ENCODE measurements at regions not wholly inside any gene's neighbourhood (a gene's known extent, or its start where the extent isn't known, plus 50 kb on each side); places are given as distances from the start of the nearest gene placed in this dataset.

DNA sequence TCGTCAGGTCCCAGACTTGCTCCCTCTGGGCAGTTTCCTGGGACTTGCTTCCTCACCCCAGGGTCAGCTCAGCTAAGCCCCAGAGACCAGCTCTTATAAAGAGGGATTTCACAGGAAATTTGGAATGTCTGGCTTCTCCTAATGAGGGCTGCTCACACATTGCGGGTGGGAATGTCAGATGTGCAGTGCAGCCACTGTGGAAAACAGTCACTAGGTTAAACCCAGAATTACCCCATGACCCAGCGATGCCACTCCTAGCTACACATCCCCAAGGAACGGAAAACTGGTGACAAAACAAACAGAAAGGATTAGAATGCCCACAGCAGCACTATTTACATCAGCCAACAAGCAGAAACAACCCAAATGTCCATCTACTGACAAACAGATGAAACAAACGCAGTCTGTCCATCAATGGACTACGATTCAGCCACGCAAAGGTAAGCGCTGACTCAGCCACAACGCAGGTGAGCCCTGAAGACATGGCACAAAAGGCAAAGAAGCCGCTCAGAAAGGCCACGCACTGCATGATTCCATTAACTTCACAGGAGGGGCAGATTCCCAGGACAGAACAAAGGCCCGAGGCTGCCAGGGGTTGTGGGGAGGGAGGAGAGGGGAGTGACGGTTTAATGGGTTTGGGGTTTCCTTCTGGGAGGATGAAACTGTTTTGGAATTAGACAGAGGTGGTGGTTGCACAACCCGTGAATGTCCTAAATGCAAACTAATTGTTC, 63.0 kb downstream of the NCOR2 start:
- DNase-seq (ENCODE audit: low read depth in 2 of 2), result no peak

DNA sequence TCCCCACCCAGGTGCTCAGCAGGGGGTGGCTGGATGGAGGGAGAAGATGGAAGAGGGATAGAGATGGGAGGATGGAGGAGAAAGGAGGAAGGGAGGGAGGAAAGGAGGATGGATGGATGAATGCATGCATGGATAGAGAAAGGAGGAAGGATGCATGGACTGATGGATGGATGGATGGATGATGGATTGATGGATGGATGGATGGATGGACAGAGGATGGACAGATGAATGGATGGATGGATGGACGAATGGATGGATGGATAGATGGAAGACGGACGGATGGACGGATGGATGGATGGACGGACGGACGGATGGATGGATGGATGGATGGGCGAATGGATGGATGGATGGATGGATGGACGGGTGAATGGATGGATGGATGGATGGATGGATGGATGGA, 64.1 kb downstream of the NCOR2 start:
- no peak for DNase-seq (ENCODE audit: low read depth in 2 of 2)

DNA sequence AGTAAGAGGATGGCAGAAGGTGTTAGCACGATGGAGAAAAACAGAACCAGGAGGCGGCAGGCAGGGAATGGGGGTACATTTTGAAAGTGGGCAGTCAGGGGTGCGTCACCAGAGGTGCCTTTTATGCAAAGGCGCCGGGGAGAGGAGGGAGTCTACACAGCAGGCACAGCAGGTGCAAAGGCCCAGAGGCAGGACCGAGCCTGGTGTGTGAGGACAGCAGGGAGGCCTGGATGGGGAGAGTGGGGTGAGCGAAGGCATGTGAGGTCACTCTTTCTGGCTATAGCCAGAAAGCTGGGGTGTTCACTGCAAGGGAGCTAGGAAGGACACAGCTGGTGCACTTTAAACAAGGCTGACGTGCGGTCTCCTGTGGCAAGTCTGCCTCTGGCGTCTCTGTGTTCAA, 65.0 kb downstream of the NCOR2 start:
- DNase-seq (ENCODE audit: low read depth in 2 of 2), result no peak

- DNase-seq (ENCODE audit: low read depth in 2 of 2), result no peak
Observed at GRCh38 chr12:124501827-124502226, 65.6 kb downstream of the NCOR2 start.

GRCh38 chr12:124501112-124501561, 66.3 kb downstream of the NCOR2 start:
- DNase-seq (ENCODE audit: low read depth in 2 of 2), result no peak

- no peak for DNase-seq (ENCODE audit: low read depth in 2 of 2)
Observed at GRCh38 chr12:124499898-124500244, 67.5 kb downstream of the NCOR2 start.

DNA sequence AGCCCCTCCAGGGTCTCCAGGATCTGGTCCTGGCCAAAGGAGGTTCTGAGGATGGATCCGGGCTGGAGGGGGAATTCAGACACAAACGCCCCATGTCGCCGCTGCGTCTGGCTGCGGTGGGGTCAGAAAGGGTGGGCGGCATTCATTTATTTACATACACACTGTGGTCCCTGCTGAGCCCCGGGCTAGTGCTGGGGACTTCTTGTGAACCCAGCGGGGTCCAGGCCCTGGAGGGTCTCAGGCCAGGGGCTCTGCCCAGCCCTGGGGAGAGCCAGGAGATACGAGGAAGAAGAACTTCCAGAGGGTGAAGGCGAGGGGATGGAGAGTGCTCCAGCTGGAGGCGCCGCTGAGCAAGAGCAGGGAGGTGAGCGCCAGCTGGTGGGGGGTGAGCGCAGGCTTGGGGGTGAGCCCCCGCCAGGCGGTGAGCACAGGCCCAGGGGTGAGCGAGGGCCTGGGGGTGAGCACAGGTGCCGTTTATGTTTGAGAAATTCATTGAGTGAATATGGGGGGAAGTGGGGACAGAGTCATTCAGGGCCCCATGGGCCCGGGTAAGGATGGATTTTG, 68.1 kb downstream of the NCOR2 start:
- no peak for DNase-seq (ENCODE audit: low read depth in 2 of 2)

GRCh38 chr12:124498275-124499189, 68.9 kb downstream of the NCOR2 start:
- DNase-seq (ENCODE audit: low read depth in 2 of 2), result peak; percentile 64 to 97

DNA sequence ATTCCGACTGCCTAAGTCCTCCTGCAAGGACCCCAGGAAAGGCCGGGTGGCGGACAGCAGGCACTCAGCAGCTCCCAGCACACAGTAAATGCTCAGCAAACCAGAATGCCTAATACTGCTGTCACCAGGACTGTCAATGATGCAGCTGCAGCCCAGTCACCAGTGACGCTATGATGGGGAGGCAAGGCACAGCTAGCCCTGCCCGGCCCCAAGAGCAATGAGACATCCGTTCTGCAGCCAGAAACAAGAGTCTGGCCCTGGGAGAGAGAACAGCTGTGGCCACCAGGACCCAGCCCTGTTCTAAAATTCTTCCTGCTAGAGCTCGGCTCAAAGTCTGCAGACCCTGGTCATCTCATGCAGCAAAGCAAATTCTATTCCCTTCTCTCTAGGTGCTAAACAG, 69.8 kb downstream of the NCOR2 start:
- DNase-seq (ENCODE audit: low read depth in 2 of 2), result peak in 1 of 2 donors; percentile 82

DNA sequence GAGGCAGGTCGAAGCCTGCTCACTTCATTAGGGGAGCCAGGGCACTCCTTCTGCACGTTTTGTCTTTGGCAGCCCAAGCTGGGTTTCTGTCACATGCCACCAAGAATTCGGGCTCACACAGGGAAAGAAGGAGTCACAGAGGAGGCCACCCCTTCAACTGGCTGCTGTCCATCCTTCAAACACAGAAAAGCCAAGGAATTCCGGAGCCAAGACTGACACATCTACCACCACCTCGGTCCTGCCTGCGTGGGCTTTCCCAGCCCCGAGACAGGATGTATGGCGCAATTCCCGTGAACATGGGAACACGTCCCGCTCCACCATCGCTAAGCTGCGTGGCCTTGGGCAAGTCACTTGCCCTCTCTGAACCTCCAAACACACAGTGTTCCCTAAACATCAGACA, 70.4 kb downstream of the NCOR2 start:
- peak; percentile 48 to 79 for DNase-seq (ENCODE audit: low read depth in 2 of 2)

- no peak for DNase-seq (ENCODE audit: low read depth in 2 of 2)
Observed at GRCh38 chr12:124496584-124496983, 70.8 kb downstream of the NCOR2 start.

- no peak for DNase-seq (ENCODE audit: low read depth in 2 of 2)
Observed at GRCh38 chr12:124495194-124495983, 72.0 kb downstream of the NCOR2 start.

DNA sequence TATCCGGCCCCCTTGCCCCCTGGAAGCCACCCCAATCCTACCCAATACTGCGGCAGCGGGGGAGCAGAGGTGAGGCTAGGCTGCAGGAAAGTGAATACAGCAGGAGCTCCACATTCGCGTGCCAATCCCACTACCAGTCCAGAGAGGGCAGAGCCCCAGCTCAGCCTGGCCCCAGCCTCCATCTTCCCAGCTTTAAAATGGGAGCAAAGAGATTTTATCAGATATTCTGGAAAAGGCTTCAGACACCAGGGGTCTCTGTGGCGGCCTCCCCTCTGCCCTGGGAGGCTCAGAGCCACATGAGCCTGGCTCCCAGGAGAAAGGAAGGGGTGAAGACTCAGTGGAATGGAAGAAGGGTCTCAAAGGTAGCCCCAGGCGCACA, 72.7 kb downstream of the NCOR2 start:
- no peak for DNase-seq (ENCODE audit: low read depth in 2 of 2)

GRCh38 chr12:124493809-124494750, 73.3 kb downstream of the NCOR2 start:
- no peak for DNase-seq (ENCODE audit: low read depth in 2 of 2)

DNA sequence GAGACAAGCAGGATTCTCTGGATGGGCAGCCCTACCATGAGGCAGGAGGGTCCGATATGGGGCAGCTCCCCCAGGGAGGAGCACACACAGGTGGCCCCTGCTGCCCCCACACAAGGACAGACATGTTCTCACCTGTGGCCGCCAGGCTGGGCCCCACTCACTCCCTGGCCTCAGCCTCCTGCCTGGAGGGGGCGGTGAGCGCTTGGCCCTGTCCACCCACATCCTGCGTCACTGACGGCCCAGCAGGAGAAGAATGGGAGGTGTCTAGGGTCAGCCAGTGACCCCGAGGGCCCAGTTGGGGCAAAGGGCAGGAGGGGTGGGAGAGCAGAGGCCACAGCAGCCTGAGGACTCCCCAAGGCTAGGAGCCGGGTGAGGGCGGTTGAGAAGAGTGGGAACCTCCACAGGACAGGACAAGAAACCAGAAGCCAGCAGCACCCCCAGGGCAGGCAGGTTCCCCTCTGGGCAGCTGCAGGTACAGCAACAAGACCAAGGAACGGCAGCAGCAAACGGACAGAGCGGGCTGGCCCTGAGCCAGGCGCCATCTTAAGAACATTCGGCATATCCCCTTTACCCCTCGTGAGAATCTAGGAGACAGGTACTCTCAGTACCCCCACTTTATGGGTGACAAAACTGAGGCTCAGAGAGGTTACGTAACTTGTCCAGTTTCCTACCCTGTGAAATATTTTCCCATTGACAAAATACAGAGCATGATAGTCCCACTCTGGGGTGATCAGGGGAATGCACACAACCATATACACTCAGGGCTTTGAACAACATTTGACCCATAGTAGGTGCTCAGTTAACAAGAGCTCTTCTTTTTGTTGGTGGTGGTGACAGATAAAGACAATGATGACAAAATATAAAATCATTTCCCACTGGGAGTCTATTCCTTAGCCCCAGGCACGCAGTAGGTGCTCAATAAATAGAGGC, 74.3 kb downstream of the NCOR2 start:
- no peak for DNase-seq (ENCODE audit: low read depth in 2 of 2)

DNA sequence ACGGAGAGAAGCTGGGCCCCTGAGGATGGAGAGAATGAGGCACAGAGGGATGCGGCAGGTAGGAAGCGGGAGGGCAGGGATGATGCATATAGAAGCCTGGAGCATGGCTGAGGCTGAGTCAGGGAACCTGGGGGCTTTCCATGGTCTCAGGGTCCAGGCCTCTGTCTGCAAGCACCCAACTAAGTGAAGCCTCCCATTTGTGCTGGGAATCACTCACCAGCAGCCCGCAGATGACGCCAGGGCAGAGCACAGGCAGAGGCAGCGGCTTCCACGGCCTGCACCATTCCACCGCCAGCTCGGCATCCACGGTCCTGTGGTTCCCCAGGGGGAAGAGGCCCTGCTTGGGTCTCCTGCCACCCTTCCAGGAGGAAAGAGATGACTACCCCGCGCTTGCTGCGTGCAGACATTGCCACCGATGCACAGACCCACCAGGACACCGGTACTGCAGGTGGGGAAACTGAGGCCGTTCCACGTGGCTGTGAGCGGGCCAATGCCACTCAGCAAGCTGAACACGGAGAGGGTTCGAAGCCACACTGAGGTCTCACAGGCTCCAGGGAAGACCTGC, 75.5 kb downstream of the NCOR2 start:
- no peak for DNase-seq (ENCODE audit: low read depth in 2 of 2)

DNA sequence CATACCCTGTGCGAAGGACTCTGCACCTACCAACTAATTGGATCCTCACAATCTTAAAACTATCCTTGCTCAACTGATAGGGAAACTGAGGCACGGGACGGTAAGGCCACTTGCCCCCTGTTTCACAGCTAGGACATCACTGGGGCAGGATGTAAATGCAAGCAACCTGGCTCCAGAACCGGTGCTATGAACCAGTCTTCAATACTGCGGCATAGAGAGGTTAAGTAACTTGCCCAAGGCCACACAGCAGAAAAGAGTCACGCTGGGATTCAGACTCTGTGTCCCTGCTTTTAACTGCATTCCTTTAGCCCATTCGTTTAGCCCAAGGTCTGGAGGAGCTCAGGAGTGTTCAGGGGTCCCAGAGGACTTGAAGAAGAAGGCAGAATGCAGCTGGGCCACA, 76.1 kb downstream of the NCOR2 start:
- no peak for DNase-seq (ENCODE audit: low read depth in 2 of 2)

DNA sequence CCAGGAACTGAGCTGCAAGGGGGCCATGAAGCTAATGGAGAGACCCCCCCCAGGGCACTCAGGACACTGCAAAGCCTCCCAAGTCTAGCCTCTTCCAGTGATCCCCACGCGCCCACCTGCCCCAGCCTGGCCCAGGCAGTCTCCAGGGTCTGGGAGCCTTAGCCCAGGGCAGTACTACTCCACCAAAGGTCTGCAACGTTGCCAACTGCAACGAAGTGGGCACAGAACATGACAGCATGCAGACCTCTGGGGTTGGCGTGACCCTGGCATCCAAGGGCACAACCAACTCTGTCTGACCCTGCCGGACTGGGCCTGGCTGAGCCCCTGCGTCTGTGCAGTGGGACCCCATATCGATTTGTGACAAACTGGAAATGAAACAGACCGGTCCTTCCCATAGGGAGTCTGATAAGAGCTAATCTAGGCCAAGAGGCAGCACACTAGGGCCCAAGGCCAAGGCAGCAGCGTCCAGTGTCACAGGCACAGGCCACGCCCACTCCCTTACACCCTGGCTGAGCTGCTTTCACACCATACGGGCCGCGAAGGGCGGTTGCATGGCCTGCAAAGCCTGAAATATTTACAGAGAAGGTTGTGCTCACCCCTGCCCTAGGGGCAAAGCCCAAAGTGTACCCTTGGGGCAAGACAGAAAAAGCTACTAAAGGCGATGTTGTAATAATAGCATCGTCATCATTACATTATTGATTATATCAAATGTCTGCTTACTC, 76.7 kb downstream of the NCOR2 start:
- DNase-seq (ENCODE audit: low read depth in 2 of 2), result no peak
